GM12878 (cell line): ENCODE measurements at regions not wholly inside any gene's neighbourhood (a gene's known extent, or its start where the extent isn't known, plus 50 kb on each side); places are given as distances from the start of the nearest gene placed in this dataset.

Source experiments
- CTCF ChIP-seq, 3 experiments: IDR thresholded peaks in 2 of 3; conservative IDR thresholded peaks in 1 of 3; 2 replicates each; pipeline ENCODE4 v1.5.1; 2011; ENCODE audit warnings: low read depth in 3 of 3, low read length in 3 of 3, mild to moderate bottlenecking in 3 of 3, control low read depth in 2 of 3, moderate library complexity in 2 of 3, inconsistent platforms in 1 of 3, mixed read lengths in 1 of 3; ENCODE audit not compliant: control insufficient read depth in 2 of 3, insufficient read depth in 1 of 3; ENCODE audit errors: extremely low read depth in 1 of 3
- POLR2A ChIP-seq: IDR thresholded peaks from 2 replicates; pipeline ENCODE4 v1.6.1; 2011; ENCODE audit warnings: low read depth, mild to moderate bottlenecking, low read length
- USF2 ChIP-seq: IDR thresholded peaks from 2 replicates; pipeline ENCODE4 v1.6.1; 2011; ENCODE audit warnings: low read depth, low read length, improper control_type of control experiment, borderline replicate concordance

DNA sequence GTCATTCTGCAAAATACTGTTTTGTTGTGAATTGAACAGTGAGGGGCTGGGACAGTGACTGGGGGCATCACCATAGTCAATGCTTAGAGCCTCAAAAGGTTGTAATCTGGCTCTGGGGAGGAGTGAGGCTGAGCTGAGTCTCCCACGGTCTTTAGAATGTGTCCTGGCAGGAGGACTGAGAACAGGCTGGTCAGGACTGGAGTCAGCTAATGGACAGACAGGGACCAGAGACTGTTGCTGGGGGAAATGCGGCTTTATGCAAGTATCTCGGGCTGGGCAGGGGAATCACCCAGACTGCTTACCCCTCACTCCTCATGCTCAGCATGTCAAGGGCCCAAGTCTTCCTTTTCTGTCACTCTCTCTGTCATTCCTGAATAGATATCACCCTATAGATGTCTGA lies 346.5 kb downstream of the TYW1 start:
- TF ChIP-seq USF2 (no peak), CTCF (IDR thresholded peaks at IDR 0.05 in 2 of 3, conservative IDR thresholded peaks at IDR 0.05 in 1 of 3; ENCODE audit: control insufficient read depth in 2 of 3, extremely low read depth in 1 of 3, insufficient read depth in 1 of 3, low read depth in 3 of 3, low read length in 3 of 3) (no peak), POLR2A (no peak)
